Stomach (tissue), 8 donors: ENCODE measurements at regions not wholly inside any gene's neighbourhood (a gene's known extent, or its start where the extent isn't known, plus 50 kb on each side); places are given as distances from the start of the nearest gene placed in this dataset.

Experiments used
- DNase-seq, 2 donors: peaks; one replicate each; pipeline versions ENCODE4 v3.0.0 to v3.0.0-alpha.2; 2013 to 2019
- H3K27ac ChIP-seq, 5 donors: fragments of 200-600 bp in 4 of 5; sonication (generic) in 4 of 5; one replicate each; pipeline ENCODE4 v1.5.1; 2013 to 2019; ENCODE audit warnings: mild to moderate bottlenecking in 1 of 5, moderate library complexity in 1 of 5
- H3K27me3 ChIP-seq, 3 donors: fragments of 200-600 bp; sonication (generic); one replicate each; pipeline ENCODE4 v1.5.1; 2017 to 2019; ENCODE audit warnings: mixed run types in 1 of 3
- H3K36me3 ChIP-seq, 4 donors: fragments of 200-600 bp; sonication (generic); 1 replicate in 3 of 4; 2 replicates in 1 of 4; pipeline ENCODE4 v1.5.1; 2016 to 2019
- H3K4me1 ChIP-seq, 4 donors: fragments of 200-600 bp; sonication (generic); one replicate each; pipeline ENCODE4 v1.5.1; 2016 to 2019
- H3K4me3 ChIP-seq, 4 donors: fragments of 200-600 bp; sonication (generic) in 3 of 4; one replicate each; pipeline ENCODE4 v1.5.1; 2016 to 2019; ENCODE audit warnings: mild to moderate bottlenecking in 1 of 4
- H3K9me3 ChIP-seq, 4 donors: fragments of 200-600 bp; sonication (generic); one replicate each; pipeline ENCODE4 v1.5.1; 2016 to 2019
- EP300 ChIP-seq: sonication (generic); formaldehyde crosslinking; IDR thresholded peaks from one replicate; pipeline ENCODE4 v1.6.1; 2017; ENCODE audit warnings: antibody characterized with exemption
- POLR2A ChIP-seq, 4 donors: fragments of 450-650 bp; IDR thresholded peaks; one replicate each; pipeline ENCODE4 v1.6.1; 2016; ENCODE audit warnings: antibody characterized with exemption in 4 of 4, control low read depth in 2 of 4, mild to moderate bottlenecking in 1 of 4, moderate library complexity in 1 of 4
- POLR2AphosphoS5 ChIP-seq, 3 donors: sonication (generic); formaldehyde crosslinking; IDR thresholded peaks; one replicate each; pipeline ENCODE4 v1.6.1; 2016; ENCODE audit warnings: antibody characterized with exemption in 3 of 3
- WGBS, 5 donors: extraction: QIAGEN DNeasy Blood & Tissue Kit in 3 of 5; methylation state at CpG; one replicate each; pipeline versions ENCODE4 v1.1.5 to v1.1.7; 2013 to 2018; 5-methylcytosine and 5-hydroxymethylcytosine counted together
- intact Hi-C: fragments of 100-400 bp; cut with DNase I; formaldehyde crosslinking; loops from one replicate; pipeline ENCODE4 v1.15.1; 2023; ENCODE audit warnings: low total_unique reads
- TF ChIP-seq, protein P1 (sequence below), 7 experiments: fragments of 450-650 bp in 4 of 7; fragments of 200-600 bp in 3 of 7; sonication (generic) in 3 of 7; IDR thresholded peaks; one replicate each; pipeline ENCODE4 v1.5.1; 2016 to 2019; ENCODE audit warnings: antibody characterized with exemption in 7 of 7, control low read depth in 2 of 7, mild to moderate bottlenecking in 1 of 7
- donor health status: healthy with polysubstance abuse.
- donor health status: Bipolar disorder and iron deficiency.
- donor health status: healthy.

DNA sequence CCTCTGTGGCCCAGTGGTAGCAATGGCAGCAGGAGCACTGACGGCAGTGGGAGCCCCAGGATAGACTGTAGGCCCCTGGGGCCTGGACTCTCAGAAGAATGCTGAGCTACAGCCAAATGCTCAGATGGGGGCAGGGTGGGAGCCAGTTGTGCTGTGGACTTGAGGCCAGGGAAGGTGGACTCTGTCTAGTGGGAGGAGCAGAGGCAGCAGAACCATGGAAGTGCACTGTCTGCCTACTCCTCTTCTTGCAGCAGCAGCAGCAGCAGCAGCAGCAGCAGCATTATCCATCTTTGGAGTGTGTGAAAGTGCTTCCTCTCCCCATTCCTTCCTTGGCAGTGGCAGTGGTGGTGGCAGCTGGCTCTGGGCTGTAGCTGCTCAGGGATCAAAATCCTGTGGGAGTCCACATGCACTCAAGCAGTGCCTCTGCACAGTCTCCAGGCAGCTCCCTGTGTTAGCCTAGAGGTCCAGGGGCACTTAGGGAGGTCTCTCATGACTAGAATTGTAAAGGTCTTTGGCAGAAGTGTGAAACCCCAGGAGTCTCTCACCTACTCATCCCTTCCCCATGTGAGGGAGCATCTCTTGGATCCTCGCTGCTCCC lies 917.9 kb upstream of the B3GALT2 start:
- TF ChIP-seq POLR2AphosphoS5 (IDR thresholded peaks at IDR 0.05): no peak
- TF ChIP-seq EP300: no peak
- TF ChIP-seq, protein P1, sequence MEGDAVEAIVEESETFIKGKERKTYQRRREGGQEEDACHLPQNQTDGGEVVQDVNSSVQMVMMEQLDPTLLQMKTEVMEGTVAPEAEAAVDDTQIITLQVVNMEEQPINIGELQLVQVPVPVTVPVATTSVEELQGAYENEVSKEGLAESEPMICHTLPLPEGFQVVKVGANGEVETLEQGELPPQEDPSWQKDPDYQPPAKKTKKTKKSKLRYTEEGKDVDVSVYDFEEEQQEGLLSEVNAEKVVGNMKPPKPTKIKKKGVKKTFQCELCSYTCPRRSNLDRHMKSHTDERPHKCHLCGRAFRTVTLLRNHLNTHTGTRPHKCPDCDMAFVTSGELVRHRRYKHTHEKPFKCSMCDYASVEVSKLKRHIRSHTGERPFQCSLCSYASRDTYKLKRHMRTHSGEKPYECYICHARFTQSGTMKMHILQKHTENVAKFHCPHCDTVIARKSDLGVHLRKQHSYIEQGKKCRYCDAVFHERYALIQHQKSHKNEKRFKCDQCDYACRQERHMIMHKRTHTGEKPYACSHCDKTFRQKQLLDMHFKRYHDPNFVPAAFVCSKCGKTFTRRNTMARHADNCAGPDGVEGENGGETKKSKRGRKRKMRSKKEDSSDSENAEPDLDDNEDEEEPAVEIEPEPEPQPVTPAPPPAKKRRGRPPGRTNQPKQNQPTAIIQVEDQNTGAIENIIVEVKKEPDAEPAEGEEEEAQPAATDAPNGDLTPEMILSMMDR (IDR thresholded peaks at IDR 0.05): no peak
- TF ChIP-seq POLR2A (IDR thresholded peaks at IDR 0.05): no peak

DNA sequence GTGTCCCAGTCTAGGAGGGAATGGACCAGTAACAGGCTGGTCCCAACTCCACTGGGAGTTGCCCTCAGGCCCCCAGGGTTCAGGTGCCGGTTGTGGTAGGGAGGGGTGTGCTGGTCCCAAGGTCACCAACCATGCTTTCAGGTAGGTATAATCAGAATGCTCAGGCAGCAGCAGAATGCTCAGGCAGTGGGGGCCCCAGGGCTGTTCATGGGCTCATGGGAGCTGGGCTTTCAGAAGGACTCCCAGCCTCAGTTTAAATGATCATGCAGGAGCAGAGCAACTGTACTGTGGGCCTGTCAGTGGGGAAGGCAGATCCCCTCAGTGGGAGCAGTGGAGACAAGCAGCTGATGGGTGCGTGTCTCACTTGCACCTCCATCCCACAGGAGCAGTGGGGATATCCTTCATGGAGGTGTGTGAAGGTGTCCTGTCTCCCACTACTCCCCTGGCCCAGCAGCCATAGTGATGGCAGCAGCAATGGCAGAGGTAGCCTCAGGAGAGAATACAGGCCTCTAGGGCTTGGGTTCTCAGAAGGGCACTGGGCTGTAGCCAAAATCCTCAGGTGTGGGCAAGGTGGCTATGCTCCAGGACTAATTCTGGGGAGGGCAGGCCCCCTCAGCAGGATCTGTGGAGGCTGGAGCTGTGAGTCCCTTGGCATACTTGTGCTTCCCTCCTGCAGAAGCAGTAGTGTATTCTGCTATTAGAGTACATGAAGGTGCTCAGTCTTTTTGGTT lies 917.3 kb upstream of the B3GALT2 start:
- DNase-seq: no peak
- H3K27ac ChIP-seq: no peak overlapping the region
- H3K4me3 ChIP-seq: no peak overlapping the region
- no peaks in the 10 kb centered on the region for H3K4me1 ChIP-seq
- H3K27me3 ChIP-seq: no peaks in the 10 kb centered on the region
- no peaks in the 10 kb centered on the region for H3K36me3 ChIP-seq
- WGBS, 5 donors: 44 to 100% (median 50%) methylated on average over 1 to 2 of the region's 2 CpGs
- H3K9me3 ChIP-seq: no peaks in the 10 kb centered on the region
- TF ChIP-seq POLR2A (IDR thresholded peaks at IDR 0.05) (no peak), EP300 (no peak), POLR2AphosphoS5 (IDR thresholded peaks at IDR 0.05) (no peak)
- TF ChIP-seq, protein P1 (IDR thresholded peaks at IDR 0.05): no peak
- intact Hi-C loops: no loop called here

More for the DNA sequence above, 917.9 kb upstream of the B3GALT2 start:
- no peaks in the 10 kb centered on the region for H3K27me3 ChIP-seq
- H3K4me1 ChIP-seq: no peaks in the 10 kb centered on the region
- no peaks in the 10 kb centered on the region for H3K9me3 ChIP-seq
- H3K4me3 ChIP-seq: no peak overlapping the region
- intact Hi-C loops: no loop called here
- peak in 1 of 2 donors; percentile 11 for DNase-seq
- H3K27ac ChIP-seq: no peak overlapping the region
- 80 to 93% (median 87%) methylated on average over 1 to 2 of the region's 2 CpGs for WGBS, 5 donors
- no peaks in the 10 kb centered on the region for H3K36me3 ChIP-seq

DNA sequence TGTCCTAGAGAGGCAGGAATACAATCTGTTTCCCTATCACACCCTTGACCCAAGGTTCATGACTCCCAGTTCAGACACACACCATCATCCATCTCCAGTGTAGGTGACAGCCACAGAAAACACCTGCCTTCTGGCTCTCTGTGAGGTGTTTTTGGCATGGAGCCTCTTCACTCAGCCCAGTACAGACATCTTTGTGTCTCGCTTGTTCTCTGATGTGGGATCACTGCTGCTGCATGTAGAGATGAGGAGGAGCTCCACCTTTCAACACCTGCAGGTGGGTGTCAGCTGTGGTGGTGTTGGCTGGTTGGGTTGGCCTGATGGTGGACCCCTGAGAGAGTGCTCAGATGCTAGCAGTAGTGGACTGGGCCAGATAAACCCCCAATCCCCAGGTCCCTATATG lies 916.7 kb upstream of the B3GALT2 start:
- intact Hi-C loops: no loop called here
- Histone ChIP-seq H3K36me3 (no peaks in the 10 kb centered on the region), H3K27me3 (no peaks in the 10 kb centered on the region), H3K4me1 (no peaks in the 10 kb centered on the region), H3K4me3 (no peak overlapping the region), H3K9me3 (no peaks in the 10 kb centered on the region), H3K27ac (no peak overlapping the region)
- DNase-seq: no peak
- WGBS, 5 donors: 91 to 100% (median 96%) methylated on average over 1 of the region's 1 CpG
- TF ChIP-seq POLR2AphosphoS5 (IDR thresholded peaks at IDR 0.05) (no peak), EP300 (no peak), POLR2A (IDR thresholded peaks at IDR 0.05) (no peak)
- TF ChIP-seq, protein P1 (IDR thresholded peaks at IDR 0.05): no peak

DNA sequence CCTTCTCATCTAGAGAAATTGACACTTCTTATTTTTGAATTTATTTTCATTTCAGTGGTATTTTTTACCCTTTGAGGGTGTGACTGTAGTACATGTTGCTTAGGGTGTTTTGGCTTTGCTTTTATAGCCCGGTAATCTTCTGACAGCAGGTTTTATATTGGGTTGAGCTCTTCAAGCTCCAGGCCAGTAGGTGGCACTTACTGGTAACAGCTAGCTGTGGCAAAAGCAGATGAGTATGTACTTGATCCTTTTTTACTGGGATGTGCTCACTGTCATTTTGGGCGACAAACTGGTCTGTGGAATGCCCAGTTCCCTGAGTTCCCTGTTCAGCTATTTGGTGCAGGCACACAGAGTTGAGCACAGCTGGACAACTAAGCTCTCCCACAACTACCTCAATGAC lies 916.2 kb upstream of the B3GALT2 start:
- H3K4me3 ChIP-seq: no peak overlapping the region
- 32 to 63% (median 55%) methylated on average over 2 of the region's 2 CpGs for WGBS, 5 donors
- no peak for TF ChIP-seq POLR2A (IDR thresholded peaks at IDR 0.05)
- TF ChIP-seq, protein P1 (IDR thresholded peaks at IDR 0.05): no peak
- TF ChIP-seq POLR2AphosphoS5 (IDR thresholded peaks at IDR 0.05): no peak
- no peak for TF ChIP-seq EP300
- no peaks in the 10 kb centered on the region for H3K27me3 ChIP-seq
- H3K4me1 ChIP-seq: no peaks in the 10 kb centered on the region
- no peak for DNase-seq
- no peak overlapping the region for H3K27ac ChIP-seq
- intact Hi-C loops: no loop called here
- H3K36me3 ChIP-seq: no peaks in the 10 kb centered on the region
- no peaks in the 10 kb centered on the region for H3K9me3 ChIP-seq
